ENCODE measurements at regions not wholly inside any gene's neighbourhood (a gene's known extent, or its start where the extent isn't known, plus 50 kb on each side); places are given as distances from the start of the nearest gene placed in this dataset.

DNA sequence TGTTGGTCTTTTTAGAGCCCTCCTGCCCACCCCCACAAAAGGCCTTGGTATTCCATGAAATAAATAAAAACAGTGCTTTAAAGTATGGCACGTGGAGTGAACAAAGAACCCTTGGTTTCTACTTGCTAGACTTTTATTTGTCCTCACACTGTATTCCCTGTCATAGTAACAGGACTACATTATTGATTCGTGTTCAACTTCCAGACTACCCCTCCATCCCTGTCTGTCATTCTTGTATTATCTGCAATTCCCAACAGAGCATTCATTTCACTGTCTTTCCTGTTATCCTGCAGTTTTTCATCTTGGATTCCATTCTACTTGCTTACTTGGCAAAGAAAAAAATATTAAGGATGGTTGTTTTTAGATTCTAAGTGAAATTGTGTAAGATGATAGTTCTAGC, 307.4 kb upstream of the CNR1 start:
- TF ChIP-seq POLR2AphosphoS5 (IDR thresholded peaks at IDR 0.05; ENCODE audit: borderline replicate concordance, low read depth, low read length) (no peak), EZH2 (IDR thresholded peaks at IDR 0.05) (no peak), FOXP2 (optimal IDR thresholded peaks at IDR 0.05; ENCODE audit: control extremely low read depth, extremely low read length, insufficient read depth) (no peak)
